Stomach (tissue), 4 donors: ENCODE measurements at regions not wholly inside any gene's neighbourhood (a gene's known extent, or its start where the extent isn't known, plus 50 kb on each side); places are given as distances from the start of the nearest gene placed in this dataset.

ENCODE experiments used
- CTCF ChIP-seq, 7 experiments: fragments of 450-650 bp in 4 of 7; fragments of 200-600 bp in 3 of 7; sonication (generic) in 3 of 7; IDR thresholded peaks; one replicate each; pipeline ENCODE4 v1.5.1; 2016 to 2019; ENCODE audit warnings: antibody characterized with exemption in 7 of 7, control low read depth in 2 of 7, mild to moderate bottlenecking in 1 of 7
- EP300 ChIP-seq: sonication (generic); formaldehyde crosslinking; IDR thresholded peaks from one replicate; pipeline ENCODE4 v1.6.1; 2017; ENCODE audit warnings: antibody characterized with exemption

DNA sequence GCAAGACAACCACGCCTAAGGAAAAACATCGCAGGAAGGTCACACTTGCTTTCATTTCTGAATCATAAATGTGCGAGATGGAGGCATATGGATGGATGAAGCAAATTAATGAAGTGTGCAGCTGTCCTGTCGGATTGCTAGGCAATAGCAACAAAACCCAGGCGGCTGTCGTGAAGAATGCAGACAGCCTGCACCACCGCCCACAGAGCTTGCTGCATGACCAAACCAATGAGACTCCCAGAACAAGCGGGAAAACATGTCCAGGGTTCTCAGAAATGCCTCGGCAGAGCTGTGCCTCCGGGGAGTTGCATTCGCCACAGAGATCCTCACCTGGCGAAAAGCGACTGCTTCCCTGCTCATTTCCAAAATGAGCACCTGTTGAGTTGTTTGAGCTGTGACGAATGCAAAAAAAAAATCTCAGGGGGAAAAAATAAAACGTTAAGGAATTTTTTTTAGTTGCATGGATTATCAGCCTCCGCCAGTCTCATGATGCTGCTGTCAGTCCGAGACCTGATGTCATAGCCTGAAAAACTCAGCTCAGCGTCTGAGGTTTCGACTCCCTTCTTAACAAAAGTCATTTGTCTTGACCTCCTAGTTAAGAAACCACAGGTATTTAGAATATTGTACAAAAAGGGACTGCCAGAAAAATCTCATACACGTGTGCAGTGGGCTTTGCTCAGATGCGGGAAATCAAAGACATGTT is 155.5 kb upstream of the MXRA5 start:
- TF ChIP-seq CTCF (IDR thresholded peaks at IDR 0.05) (no peak), EP300 (no peak)
